A549 (cell line): ENCODE measurements at regions not wholly inside any gene's neighbourhood (a gene's known extent, or its start where the extent isn't known, plus 50 kb on each side); places are given as distances from the start of the nearest gene placed in this dataset.

Source experiments
- KDM1A ChIP-seq: fragments of 200-600 bp; sonication (generic); IDR thresholded peaks from 2 replicates; pipeline ENCODE4 v1.6.1; 2016; ENCODE audit warnings: low read depth, mild to moderate bottlenecking
- POLR2A ChIP-seq: IDR thresholded peaks from 2 replicates; pipeline ENCODE4 v1.6.1; 2012; ENCODE audit warnings: mild to moderate bottlenecking, low read length

DNA sequence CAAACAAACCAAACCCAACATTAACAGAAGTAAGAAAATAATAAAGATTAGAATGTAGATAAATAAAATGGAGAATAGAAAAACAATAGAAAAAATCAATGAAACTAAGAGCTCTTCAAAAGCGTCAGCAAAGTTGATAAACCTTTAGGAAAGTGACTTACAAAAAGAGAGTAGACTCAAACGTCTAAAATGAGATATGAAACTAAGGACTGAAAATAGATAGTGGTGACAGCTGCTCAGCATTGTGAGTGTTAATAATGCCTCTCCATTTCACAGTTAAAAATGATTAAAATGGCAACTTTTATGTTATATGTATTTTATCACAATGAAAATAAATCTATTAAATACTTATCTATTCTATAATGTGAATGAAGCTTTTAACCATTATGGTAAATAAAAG lies 125.7 kb upstream of the CPXCR1 start:
- TF ChIP-seq KDM1A (no peak), POLR2A (no peak)
